ENCODE measurements at regions not wholly inside any gene's neighbourhood (a gene's known extent, or its start where the extent isn't known, plus 50 kb on each side); places are given as distances from the start of the nearest gene placed in this dataset.

DNA sequence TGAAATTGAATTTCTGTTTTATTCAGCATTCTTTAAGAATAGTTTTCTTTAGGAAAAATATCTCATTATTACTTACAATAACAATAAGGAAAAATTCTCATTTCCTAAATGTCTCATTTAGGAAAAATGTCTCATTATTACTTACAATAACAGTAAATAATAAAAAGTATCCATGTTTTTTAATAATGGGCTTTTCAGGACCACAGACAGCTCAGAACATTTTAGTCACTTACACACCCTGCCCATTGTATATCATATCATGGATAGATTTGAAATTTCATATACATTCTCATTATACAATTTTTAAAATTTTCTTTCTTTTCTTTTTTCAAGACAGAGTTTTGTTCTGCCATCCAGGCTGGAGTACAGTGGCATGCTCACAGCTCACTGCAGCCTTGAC is 58.9 kb downstream of the ASCL1 start:
- TF ChIP-seq, protein P1, sequence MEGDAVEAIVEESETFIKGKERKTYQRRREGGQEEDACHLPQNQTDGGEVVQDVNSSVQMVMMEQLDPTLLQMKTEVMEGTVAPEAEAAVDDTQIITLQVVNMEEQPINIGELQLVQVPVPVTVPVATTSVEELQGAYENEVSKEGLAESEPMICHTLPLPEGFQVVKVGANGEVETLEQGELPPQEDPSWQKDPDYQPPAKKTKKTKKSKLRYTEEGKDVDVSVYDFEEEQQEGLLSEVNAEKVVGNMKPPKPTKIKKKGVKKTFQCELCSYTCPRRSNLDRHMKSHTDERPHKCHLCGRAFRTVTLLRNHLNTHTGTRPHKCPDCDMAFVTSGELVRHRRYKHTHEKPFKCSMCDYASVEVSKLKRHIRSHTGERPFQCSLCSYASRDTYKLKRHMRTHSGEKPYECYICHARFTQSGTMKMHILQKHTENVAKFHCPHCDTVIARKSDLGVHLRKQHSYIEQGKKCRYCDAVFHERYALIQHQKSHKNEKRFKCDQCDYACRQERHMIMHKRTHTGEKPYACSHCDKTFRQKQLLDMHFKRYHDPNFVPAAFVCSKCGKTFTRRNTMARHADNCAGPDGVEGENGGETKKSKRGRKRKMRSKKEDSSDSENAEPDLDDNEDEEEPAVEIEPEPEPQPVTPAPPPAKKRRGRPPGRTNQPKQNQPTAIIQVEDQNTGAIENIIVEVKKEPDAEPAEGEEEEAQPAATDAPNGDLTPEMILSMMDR (IDR thresholded peaks at IDR 0.05; ENCODE audit: low read length): no peak
- TF ChIP-seq EZH2 (optimal IDR thresholded peaks at IDR 0.05; ENCODE audit: low read depth, low read length): no peak

Data from MM.1S (cell line).